ENCODE measurements at regions not wholly inside any gene's neighbourhood (a gene's known extent, or its start where the extent isn't known, plus 50 kb on each side); places are given as distances from the start of the nearest gene placed in this dataset.

- DNase-seq (ENCODE audit: insufficient read length, low spot score) (no peak), FAIRE-seq (no peak)
Observed at GRCh38 chr10:131743190-131744151, 157.3 kb upstream of the PPP2R2D start.

GRCh38 chr10:131744346-131744745 is 156.5 kb upstream of the PPP2R2D start:
- DNase-seq (ENCODE audit: insufficient read length, low spot score) (no peak), FAIRE-seq (no peak)

GRCh38 chr10:131745591-131745990 is 155.2 kb upstream of the PPP2R2D start:
- DNase-seq (ENCODE audit: insufficient read length, low spot score) (no peak), FAIRE-seq (no peak)

GRCh38 chr10:131746241-131746711 is 154.5 kb upstream of the PPP2R2D start:
- no peak for FAIRE-seq
- no peak for DNase-seq (ENCODE audit: insufficient read length, low spot score)

GRCh38 chr10:131746785-131747184 is 154.0 kb upstream of the PPP2R2D start:
- FAIRE-seq (no peak), DNase-seq (ENCODE audit: insufficient read length, low spot score) (no peak)

GRCh38 chr10:131747251-131747650 is 153.6 kb upstream of the PPP2R2D start:
- no peak for FAIRE-seq
- DNase-seq (ENCODE audit: insufficient read length, low spot score): no peak

- FAIRE-seq: no peak
- DNase-seq (ENCODE audit: insufficient read length, low spot score): no peak
Observed at GRCh38 chr10:131747791-131748190, 153.0 kb upstream of the PPP2R2D start.

GRCh38 chr10:131748191-131748590 is 152.6 kb upstream of the PPP2R2D start:
- FAIRE-seq (no peak), DNase-seq (ENCODE audit: insufficient read length, low spot score) (no peak)

- DNase-seq (ENCODE audit: insufficient read length, low spot score) (no peak), FAIRE-seq (no peak)
Observed at GRCh38 chr10:131748831-131749766, 151.7 kb upstream of the PPP2R2D start.

- FAIRE-seq: no peak
- DNase-seq (ENCODE audit: insufficient read length, low spot score): no peak
Observed at GRCh38 chr10:131749767-131750142, 151.1 kb upstream of the PPP2R2D start.

- FAIRE-seq: no peak
- DNase-seq (ENCODE audit: insufficient read length, low spot score): no peak
Observed at GRCh38 chr10:131750171-131750895, 150.5 kb upstream of the PPP2R2D start.

- FAIRE-seq: no peak
Observed at GRCh38 chr10:131750973-131751826, 149.6 kb upstream of the PPP2R2D start.

GRCh38 chr10:131751827-131752775 is 148.7 kb upstream of the PPP2R2D start:
- no peak for DNase-seq (ENCODE audit: insufficient read length, low spot score)
- FAIRE-seq: no peak

More at GRCh38 chr10:131750973-131751826, 149.6 kb upstream of the PPP2R2D start:
- no peak for DNase-seq (ENCODE audit: insufficient read length, low spot score)

- DNase-seq (ENCODE audit: insufficient read length, low spot score) (no peak), FAIRE-seq (no peak)
Observed at GRCh38 chr10:131753336-131753735, 147.5 kb upstream of the PPP2R2D start.

- DNase-seq (ENCODE audit: insufficient read length, low spot score) (no peak), FAIRE-seq (no peak)
Observed at GRCh38 chr10:131755200-131755599, 145.6 kb upstream of the PPP2R2D start.

- DNase-seq (ENCODE audit: insufficient read length, low spot score): no peak
Observed at GRCh38 chr10:131757285-131758058, 143.3 kb upstream of the PPP2R2D start.

GRCh38 chr10:131758062-131758938 is 142.5 kb upstream of the PPP2R2D start:
- no peak for FAIRE-seq
- no peak for DNase-seq (ENCODE audit: insufficient read length, low spot score)

More at GRCh38 chr10:131757285-131758058, 143.3 kb upstream of the PPP2R2D start:
- FAIRE-seq: no peak
